GM12875 (cell line): ENCODE measurements at regions not wholly inside any gene's neighbourhood (a gene's known extent, or its start where the extent isn't known, plus 50 kb on each side); places are given as distances from the start of the nearest gene placed in this dataset.

Experiments used
- H3K4me3 ChIP-seq: one replicate; pipeline ENCODE4 v1.5.1; 2011; ENCODE audit warnings: low read depth, low read length, control low read depth
- CTCF ChIP-seq: IDR thresholded peaks from 2 replicates; pipeline ENCODE4 v1.5.1; 2011; ENCODE audit warnings: low read depth, mild to moderate bottlenecking, control low read depth, inconsistent platforms, low read length, moderate library complexity, borderline replicate concordance; ENCODE audit not compliant: insufficient read depth

- no peak for TF ChIP-seq CTCF
- no peak overlapping the region for H3K4me3 ChIP-seq
Observed at GRCh38 chr1:227390525-227390924, 72.2 kb upstream of the CDC42BPA start.

- no peak for TF ChIP-seq CTCF
Observed at GRCh38 chr1:227388214-227389168, 70.2 kb upstream of the CDC42BPA start.

GRCh38 chr1:227379555-227379892 lies 61.2 kb upstream of the CDC42BPA start:
- no peak for TF ChIP-seq CTCF
- no peak overlapping the region for H3K4me3 ChIP-seq

More at GRCh38 chr1:227388214-227389168, 70.2 kb upstream of the CDC42BPA start:
- no peak overlapping the region for H3K4me3 ChIP-seq

GRCh38 chr1:227378871-227379554 lies 60.7 kb upstream of the CDC42BPA start:
- H3K4me3 ChIP-seq, result no peak overlapping the region
- no peak for TF ChIP-seq CTCF

GRCh38 chr1:227378181-227378580 lies 59.9 kb upstream of the CDC42BPA start:
- no peak for TF ChIP-seq CTCF
- H3K4me3 ChIP-seq, result no peak overlapping the region

GRCh38 chr1:227374846-227375245 lies 56.6 kb upstream of the CDC42BPA start:
- TF ChIP-seq CTCF, result no peak
- H3K4me3 ChIP-seq, result no peak overlapping the region
